ENCODE measurements at regions not wholly inside any gene's neighbourhood (a gene's known extent, or its start where the extent isn't known, plus 50 kb on each side); places are given as distances from the start of the nearest gene placed in this dataset.

DNA sequence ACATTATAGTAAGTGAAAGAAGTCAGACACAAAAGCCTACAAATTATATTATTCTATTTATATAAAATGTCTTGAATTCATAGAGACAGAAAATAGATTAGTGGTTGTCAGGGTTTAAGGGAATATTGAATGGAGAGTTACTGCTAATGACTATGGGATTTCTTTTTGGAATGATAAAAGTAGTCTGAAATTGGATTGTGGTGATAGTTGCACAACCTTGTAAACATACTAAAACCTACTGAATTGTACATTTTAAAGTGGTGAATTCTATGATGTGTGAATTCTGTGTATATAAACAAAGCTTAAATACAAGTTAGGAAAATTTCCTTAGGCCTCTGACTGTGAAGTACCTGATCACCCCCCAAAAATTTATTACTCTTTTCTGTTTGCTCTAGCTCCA is 343.1 kb downstream of the TFAP2B start:
- DNase-seq = no peak
- no peak for TF ChIP-seq POLR2AphosphoS5 (IDR thresholded peaks at IDR 0.05)
- TF ChIP-seq, protein P1, sequence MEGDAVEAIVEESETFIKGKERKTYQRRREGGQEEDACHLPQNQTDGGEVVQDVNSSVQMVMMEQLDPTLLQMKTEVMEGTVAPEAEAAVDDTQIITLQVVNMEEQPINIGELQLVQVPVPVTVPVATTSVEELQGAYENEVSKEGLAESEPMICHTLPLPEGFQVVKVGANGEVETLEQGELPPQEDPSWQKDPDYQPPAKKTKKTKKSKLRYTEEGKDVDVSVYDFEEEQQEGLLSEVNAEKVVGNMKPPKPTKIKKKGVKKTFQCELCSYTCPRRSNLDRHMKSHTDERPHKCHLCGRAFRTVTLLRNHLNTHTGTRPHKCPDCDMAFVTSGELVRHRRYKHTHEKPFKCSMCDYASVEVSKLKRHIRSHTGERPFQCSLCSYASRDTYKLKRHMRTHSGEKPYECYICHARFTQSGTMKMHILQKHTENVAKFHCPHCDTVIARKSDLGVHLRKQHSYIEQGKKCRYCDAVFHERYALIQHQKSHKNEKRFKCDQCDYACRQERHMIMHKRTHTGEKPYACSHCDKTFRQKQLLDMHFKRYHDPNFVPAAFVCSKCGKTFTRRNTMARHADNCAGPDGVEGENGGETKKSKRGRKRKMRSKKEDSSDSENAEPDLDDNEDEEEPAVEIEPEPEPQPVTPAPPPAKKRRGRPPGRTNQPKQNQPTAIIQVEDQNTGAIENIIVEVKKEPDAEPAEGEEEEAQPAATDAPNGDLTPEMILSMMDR (IDR thresholded peaks at IDR 0.05) = no peak
- TF ChIP-seq EP300 (IDR thresholded peaks at IDR 0.05) = no peak
- TF ChIP-seq POLR2A (IDR thresholded peaks at IDR 0.05) = no peak
- intact Hi-C loops (cut with DNase I; ENCODE audit: low total_unique reads) = no loop called here
- Histone ChIP-seq H3K4me3 (no peak overlapping the region), H3K9me3 (peaks cover 0 to 4% (median 0%) of the 10 kb centered on the region in 4 donors), H3K36me3 (no peaks in the 10 kb centered on the region), H3K27me3 (no peaks in the 10 kb centered on the region), H3K4me1 (no peaks in the 10 kb centered on the region), H3K27ac (no peak overlapping the region)

- TF ChIP-seq POLR2A (IDR thresholded peaks at IDR 0.05) (no peak), EP300 (IDR thresholded peaks at IDR 0.05) (no peak), POLR2AphosphoS5 (IDR thresholded peaks at IDR 0.05) (no peak)
- TF ChIP-seq, protein P1 (IDR thresholded peaks at IDR 0.05) = no peak
- Histone ChIP-seq H3K4me3 (no peak overlapping the region), H3K9me3 (peaks cover 0 to 4% (median 0%) of the 10 kb centered on the region in 4 donors), H3K36me3 (no peaks in the 10 kb centered on the region), H3K27me3 (no peaks in the 10 kb centered on the region), H3K27ac (no peak overlapping the region), H3K4me1 (no peaks in the 10 kb centered on the region)
- no peak for DNase-seq
- intact Hi-C loops (cut with DNase I; ENCODE audit: low total_unique reads) = no loop called here
- WGBS, 5 donors = 46 to 61% (median 47%) methylated on average over 6 of the region's 6 CpGs
Observed at GRCh38 chr6:51163843-51164529, 345.3 kb downstream of the TFAP2B start.

GRCh38 chr6:51166914-51167313 is 348.2 kb downstream of the TFAP2B start:
- H3K4me3 ChIP-seq = no peak overlapping the region
- no peak overlapping the region for H3K27ac ChIP-seq
- H3K4me1 ChIP-seq = no peaks in the 10 kb centered on the region
- TF ChIP-seq EP300 (IDR thresholded peaks at IDR 0.05) = no peak
- TF ChIP-seq, protein P1 (IDR thresholded peaks at IDR 0.05) = no peak
- TF ChIP-seq POLR2A (IDR thresholded peaks at IDR 0.05) = no peak
- TF ChIP-seq POLR2AphosphoS5 (IDR thresholded peaks at IDR 0.05) = no peak
- H3K36me3 ChIP-seq = no peaks in the 10 kb centered on the region
- H3K9me3 ChIP-seq = peaks cover 0 to 8% (median 0%) of the 10 kb centered on the region in 4 donors
- no peak for DNase-seq
- H3K27me3 ChIP-seq = no peaks in the 10 kb centered on the region
- WGBS, 5 donors = 8 to 20% (median 9%) methylated on average over 1 of the region's 1 CpG
- intact Hi-C loops (cut with DNase I; ENCODE audit: low total_unique reads) = no loop called here

- intact Hi-C loops (cut with DNase I; ENCODE audit: low total_unique reads) = no loop called here
- H3K9me3 ChIP-seq = peaks cover 0 to 8% (median 0%) of the 10 kb centered on the region in 4 donors
- 63 to 71% (median 68%) methylated on average over 1 of the region's 1 CpG for WGBS, 5 donors
- no peaks in the 10 kb centered on the region for H3K4me1 ChIP-seq
- TF ChIP-seq POLR2A (IDR thresholded peaks at IDR 0.05) (no peak), EP300 (IDR thresholded peaks at IDR 0.05) (no peak), POLR2AphosphoS5 (IDR thresholded peaks at IDR 0.05) (no peak)
- TF ChIP-seq, protein P1 (IDR thresholded peaks at IDR 0.05) = no peak
- H3K27ac ChIP-seq = no peak overlapping the region
- H3K4me3 ChIP-seq = no peak overlapping the region
- no peaks in the 10 kb centered on the region for H3K36me3 ChIP-seq
- no peak for DNase-seq
- H3K27me3 ChIP-seq = no peaks in the 10 kb centered on the region
Observed at GRCh38 chr6:51167468-51167867, 348.8 kb downstream of the TFAP2B start.

All from stomach (tissue), 8 donors.